ENCODE measurements at regions not wholly inside any gene's neighbourhood (a gene's known extent, or its start where the extent isn't known, plus 50 kb on each side); places are given as distances from the start of the nearest gene placed in this dataset.

DNA sequence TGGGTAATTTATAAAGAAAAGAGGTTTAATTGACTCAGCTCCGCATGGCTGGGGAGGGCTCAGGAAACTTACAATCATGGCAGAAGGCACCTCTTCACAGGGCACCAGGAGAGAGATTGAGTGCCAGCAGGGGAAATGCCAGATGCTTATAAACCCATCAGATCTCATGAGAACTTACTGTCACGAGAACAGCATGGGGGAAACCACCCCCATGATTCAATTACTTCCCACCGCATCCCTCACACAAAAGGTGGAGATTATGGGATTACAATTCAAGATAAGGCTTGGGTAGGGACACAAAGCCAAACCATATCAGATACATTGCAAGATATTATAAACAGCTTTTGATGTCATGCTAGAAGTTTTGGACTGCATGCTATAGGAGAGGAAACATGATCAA, 204.3 kb downstream of the VEGFC start:
- Histone ChIP-seq H3K9ac (ENCODE audit: low read length) (no peak overlapping the region), H3K4me2 (ENCODE audit: low read length, poor library complexity, severe bottlenecking) (no peak overlapping the region), H3K4ac (ENCODE audit: low read depth in 1 of 2, low read length in 2 of 2) (no peak overlapping the region), H2BK120ac (ENCODE audit: low read depth, low read length) (no peak overlapping the region), H2BK12ac (ENCODE audit: low read length in 2 of 2) (no peak overlapping the region), H3K36me3 (ENCODE audit: control insufficient read depth in 1 of 2, insufficient read depth in 2 of 2, low read depth in 1 of 2, low read length in 2 of 2) (no peaks in the 10 kb centered on the region), H3K4me3 (ENCODE audit: insufficient read depth in 1 of 2, low read depth in 1 of 2, low read length in 2 of 2) (no peak overlapping the region), H3K4me1 (ENCODE audit: control insufficient read depth, insufficient read depth, low read depth, low read length) (no peaks in the 10 kb centered on the region), H3K27me3 (ENCODE audit: control insufficient read depth in 1 of 2, insufficient read depth in 1 of 2, low read length in 2 of 2) (no peaks in the 10 kb centered on the region), H3K14ac (ENCODE audit: low read length in 2 of 2) (no peak overlapping the region), H2AFZ (ENCODE audit: low read depth, low read length) (no peak overlapping the region), H4K8ac (ENCODE audit: low read length) (no peak overlapping the region), H3K27ac (ENCODE audit: low read length, poor library complexity, severe bottlenecking) (no peak overlapping the region), H2BK5ac (ENCODE audit: low read depth, low read length, poor library complexity, severe bottlenecking) (no peak overlapping the region), H3K79me1 (replicated peaks; ENCODE audit: low read length, poor library complexity, severe bottlenecking) (no peaks in the 10 kb centered on the region), H2BK15ac (ENCODE audit: low read depth, poor library complexity, severe bottlenecking) (no peak overlapping the region), H3K23ac (ENCODE audit: low read length in 2 of 2) (no peak overlapping the region), H3K18ac (ENCODE audit: low read depth in 1 of 2, low read length in 2 of 2) (peak overlapping the region in 1 of 2 experiments; percentile 14), H3K9me3 (ENCODE audit: control insufficient read depth, low read length) (peaks cover 16% of the 10 kb centered on the region), H2AK5ac (ENCODE audit: low read length, severe bottlenecking) (no peak overlapping the region), H4K91ac (ENCODE audit: low read length) (no peak overlapping the region)
- DNase-seq: no peak
- WGBS: 92% methylated on average over 1 of the region's 3 CpGs

DNA sequence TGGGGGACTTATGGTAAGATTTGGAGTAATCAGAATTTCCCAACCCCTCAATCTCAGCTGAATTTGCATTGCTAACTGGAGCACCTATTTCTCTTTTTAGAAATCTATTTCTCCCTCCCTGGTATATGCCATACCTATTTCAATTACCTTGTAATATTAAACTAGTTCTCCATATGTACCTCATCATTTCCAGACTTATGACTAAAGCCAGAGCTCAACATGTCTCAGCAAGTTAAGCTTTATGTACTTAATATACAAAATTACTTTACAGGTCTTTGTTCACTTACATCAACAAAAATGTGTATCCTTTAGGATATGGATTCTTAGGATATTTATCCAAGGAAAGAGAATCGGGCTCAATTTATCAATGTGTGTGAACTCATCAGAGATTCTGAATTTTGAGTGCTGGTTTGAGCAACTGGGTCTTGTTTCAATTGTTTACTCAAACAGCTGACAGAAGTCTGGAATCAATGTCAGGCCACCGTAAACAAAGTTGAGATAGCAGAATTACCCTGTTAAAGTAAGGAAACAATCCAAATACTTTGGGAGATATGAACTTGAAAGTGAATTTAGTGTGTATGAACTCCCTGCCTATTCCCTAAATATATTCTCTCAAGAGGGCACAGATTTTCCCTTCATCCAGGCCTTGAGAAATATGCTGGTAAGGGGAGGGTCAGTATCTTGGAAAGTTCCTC, 199.6 kb downstream of the VEGFC start:
- Histone ChIP-seq H2BK120ac (ENCODE audit: low read depth, low read length) (no peak overlapping the region), H3K4ac (ENCODE audit: low read depth in 1 of 2, low read length in 2 of 2) (no peak overlapping the region), H3K9me3 (ENCODE audit: control insufficient read depth, low read length) (peaks cover 16% of the 10 kb centered on the region), H3K18ac (ENCODE audit: low read depth in 1 of 2, low read length in 2 of 2) (no peak overlapping the region), H3K27ac (ENCODE audit: low read length, poor library complexity, severe bottlenecking) (no peak overlapping the region), H3K79me1 (replicated peaks; ENCODE audit: low read length, poor library complexity, severe bottlenecking) (no peaks in the 10 kb centered on the region), H3K23ac (ENCODE audit: low read length in 2 of 2) (no peak overlapping the region), H3K9ac (ENCODE audit: low read length) (no peak overlapping the region), H2AFZ (ENCODE audit: low read depth, low read length) (no peak overlapping the region), H3K4me1 (ENCODE audit: control insufficient read depth, insufficient read depth, low read depth, low read length) (no peaks in the 10 kb centered on the region), H2BK15ac (ENCODE audit: low read depth, poor library complexity, severe bottlenecking) (no peak overlapping the region), H2BK5ac (ENCODE audit: low read depth, low read length, poor library complexity, severe bottlenecking) (no peak overlapping the region), H4K91ac (ENCODE audit: low read length) (no peak overlapping the region), H3K36me3 (ENCODE audit: control insufficient read depth in 1 of 2, insufficient read depth in 2 of 2, low read depth in 1 of 2, low read length in 2 of 2) (no peaks in the 10 kb centered on the region), H3K4me3 (ENCODE audit: insufficient read depth in 1 of 2, low read depth in 1 of 2, low read length in 2 of 2) (no peak overlapping the region), H2AK5ac (ENCODE audit: low read length, severe bottlenecking) (no peak overlapping the region), H3K27me3 (ENCODE audit: control insufficient read depth in 1 of 2, insufficient read depth in 1 of 2, low read length in 2 of 2) (no peaks in the 10 kb centered on the region), H3K4me2 (ENCODE audit: low read length, poor library complexity, severe bottlenecking) (no peak overlapping the region), H4K8ac (ENCODE audit: low read length) (no peak overlapping the region), H2BK12ac (ENCODE audit: low read length in 2 of 2) (no peak overlapping the region), H3K14ac (ENCODE audit: low read length in 2 of 2) (no peak overlapping the region)
- peak; percentile 13 for DNase-seq
- 80% methylated on average over 1 of the region's 2 CpGs for WGBS

DNA sequence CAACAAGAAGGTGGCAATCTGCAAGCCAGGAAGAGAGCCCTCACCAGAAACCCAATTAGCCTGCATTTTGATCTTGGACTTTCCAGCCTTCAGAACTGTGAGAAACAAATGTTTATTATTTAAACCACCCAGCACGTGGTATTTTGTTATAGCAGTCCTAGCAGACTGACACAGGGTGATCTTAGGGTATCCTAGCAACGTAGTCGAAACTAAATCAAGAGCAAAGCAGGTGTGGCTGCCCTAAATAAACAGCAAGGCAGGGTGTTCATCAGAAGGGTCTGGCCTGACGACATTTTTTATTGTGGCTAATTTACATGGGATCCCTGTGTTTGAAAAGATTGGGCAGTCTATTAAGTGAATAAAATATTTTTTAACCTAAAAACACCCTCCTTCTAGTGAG, 198.8 kb downstream of the VEGFC start:
- Histone ChIP-seq H2AFZ (ENCODE audit: low read depth, low read length) (no peak overlapping the region), H3K18ac (ENCODE audit: low read depth in 1 of 2, low read length in 2 of 2) (no peak overlapping the region), H2BK15ac (ENCODE audit: low read depth, poor library complexity, severe bottlenecking) (no peak overlapping the region), H3K23ac (ENCODE audit: low read length in 2 of 2) (no peak overlapping the region), H3K79me1 (replicated peaks; ENCODE audit: low read length, poor library complexity, severe bottlenecking) (no peaks in the 10 kb centered on the region), H2AK5ac (ENCODE audit: low read length, severe bottlenecking) (no peak overlapping the region), H3K4me3 (ENCODE audit: insufficient read depth in 1 of 2, low read depth in 1 of 2, low read length in 2 of 2) (no peak overlapping the region), H3K27me3 (ENCODE audit: control insufficient read depth in 1 of 2, insufficient read depth in 1 of 2, low read length in 2 of 2) (no peaks in the 10 kb centered on the region), H2BK5ac (ENCODE audit: low read depth, low read length, poor library complexity, severe bottlenecking) (no peak overlapping the region), H2BK12ac (ENCODE audit: low read length in 2 of 2) (no peak overlapping the region), H3K14ac (ENCODE audit: low read length in 2 of 2) (no peak overlapping the region), H4K8ac (ENCODE audit: low read length) (no peak overlapping the region), H2BK120ac (ENCODE audit: low read depth, low read length) (no peak overlapping the region), H3K4me2 (ENCODE audit: low read length, poor library complexity, severe bottlenecking) (no peak overlapping the region), H4K91ac (ENCODE audit: low read length) (no peak overlapping the region), H3K4ac (ENCODE audit: low read depth in 1 of 2, low read length in 2 of 2) (no peak overlapping the region), H3K36me3 (ENCODE audit: control insufficient read depth in 1 of 2, insufficient read depth in 2 of 2, low read depth in 1 of 2, low read length in 2 of 2) (no peaks in the 10 kb centered on the region), H3K9me3 (ENCODE audit: control insufficient read depth, low read length) (peaks cover 16% of the 10 kb centered on the region), H3K27ac (ENCODE audit: low read length, poor library complexity, severe bottlenecking) (no peak overlapping the region), H3K4me1 (ENCODE audit: control insufficient read depth, insufficient read depth, low read depth, low read length) (no peaks in the 10 kb centered on the region), H3K9ac (ENCODE audit: low read length) (no peak overlapping the region)
- WGBS: 63% methylated on average over 3 of the region's 4 CpGs
- no peak for DNase-seq

DNA sequence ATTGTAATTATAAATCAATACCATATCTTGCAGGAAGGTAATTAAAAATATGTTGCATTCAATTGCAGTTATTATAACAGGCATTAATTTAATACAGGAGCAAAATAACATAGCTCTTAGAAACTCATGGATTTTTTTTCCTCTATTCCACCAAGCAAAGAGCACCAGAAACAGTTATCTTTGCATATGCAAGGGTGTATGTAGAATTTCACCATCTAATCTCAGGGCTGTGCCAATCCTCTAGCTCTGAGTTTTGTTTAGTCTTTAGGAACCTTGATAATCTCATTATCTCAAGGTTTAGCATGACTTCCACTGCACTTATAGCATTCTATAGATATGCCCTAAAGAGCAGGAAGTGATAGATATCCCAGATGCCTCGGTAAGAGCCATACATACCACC, 197.5 kb downstream of the VEGFC start:
- Histone ChIP-seq H3K9ac (ENCODE audit: low read length) (no peak overlapping the region), H3K4ac (ENCODE audit: low read depth in 1 of 2, low read length in 2 of 2) (no peak overlapping the region), H3K14ac (ENCODE audit: low read length in 2 of 2) (no peak overlapping the region), H3K18ac (ENCODE audit: low read depth in 1 of 2, low read length in 2 of 2) (no peak overlapping the region), H3K27me3 (ENCODE audit: control insufficient read depth in 1 of 2, insufficient read depth in 1 of 2, low read length in 2 of 2) (no peaks in the 10 kb centered on the region), H2AFZ (ENCODE audit: low read depth, low read length) (no peak overlapping the region), H3K79me1 (replicated peaks; ENCODE audit: low read length, poor library complexity, severe bottlenecking) (no peaks in the 10 kb centered on the region), H3K23ac (ENCODE audit: low read length in 2 of 2) (no peak overlapping the region), H4K8ac (ENCODE audit: low read length) (no peak overlapping the region), H3K4me1 (ENCODE audit: control insufficient read depth, insufficient read depth, low read depth, low read length) (no peaks in the 10 kb centered on the region), H2BK15ac (ENCODE audit: low read depth, poor library complexity, severe bottlenecking) (no peak overlapping the region), H2BK5ac (ENCODE audit: low read depth, low read length, poor library complexity, severe bottlenecking) (no peak overlapping the region), H2AK5ac (ENCODE audit: low read length, severe bottlenecking) (no peak overlapping the region), H3K27ac (ENCODE audit: low read length, poor library complexity, severe bottlenecking) (no peak overlapping the region), H3K4me2 (ENCODE audit: low read length, poor library complexity, severe bottlenecking) (no peak overlapping the region), H3K9me3 (ENCODE audit: control insufficient read depth, low read length) (peaks cover 16% of the 10 kb centered on the region), H3K4me3 (ENCODE audit: insufficient read depth in 1 of 2, low read depth in 1 of 2, low read length in 2 of 2) (no peak overlapping the region), H3K36me3 (ENCODE audit: control insufficient read depth in 1 of 2, insufficient read depth in 2 of 2, low read depth in 1 of 2, low read length in 2 of 2) (no peaks in the 10 kb centered on the region), H4K91ac (ENCODE audit: low read length) (no peak overlapping the region), H2BK120ac (ENCODE audit: low read depth, low read length) (no peak overlapping the region), H2BK12ac (ENCODE audit: low read length in 2 of 2) (no peak overlapping the region)
- no CpG with 5 or more reads among the region's 1 CpG for WGBS
- DNase-seq: no peak

Data from mesenchymal stem cell (in vitro differentiated cells and primary cell).